HG03064 (cell line): ENCODE measurements at regions not wholly inside any gene's neighbourhood (a gene's known extent, or its start where the extent isn't known, plus 50 kb on each side); places are given as distances from the start of the nearest gene placed in this dataset.
A peak's percentile ranks its signal among the peaks of the same experiment; 100 is the strongest.

Experiments used
- ATAC-seq: cut with Tn5 transposase; IDR thresholded peaks from one replicate; pipeline ENCODE4 v1.9.1; 2021; ENCODE audit warnings: low read depth; ENCODE audit not compliant: unreplicated experiment

DNA sequence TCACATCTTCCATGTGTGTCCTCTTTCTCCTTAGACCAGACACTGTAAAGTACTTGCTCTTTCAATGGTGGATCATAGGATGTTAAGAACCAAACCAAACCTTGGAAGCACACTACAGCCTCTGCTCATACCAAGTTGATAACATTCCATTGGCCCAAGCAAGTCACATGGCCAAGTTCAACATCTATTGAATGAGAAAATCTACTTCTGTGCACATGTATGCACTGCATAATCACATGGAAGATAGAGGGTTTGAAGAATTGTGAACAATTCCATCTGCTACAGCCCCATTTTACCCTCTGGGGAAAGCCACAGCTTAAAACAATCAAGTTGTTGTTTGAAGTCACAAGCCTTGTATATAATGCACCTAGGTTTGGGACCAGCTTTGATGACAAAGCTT lies 68.2 kb downstream of the MFAP3 start:
- ATAC-seq, result no peak

DNA sequence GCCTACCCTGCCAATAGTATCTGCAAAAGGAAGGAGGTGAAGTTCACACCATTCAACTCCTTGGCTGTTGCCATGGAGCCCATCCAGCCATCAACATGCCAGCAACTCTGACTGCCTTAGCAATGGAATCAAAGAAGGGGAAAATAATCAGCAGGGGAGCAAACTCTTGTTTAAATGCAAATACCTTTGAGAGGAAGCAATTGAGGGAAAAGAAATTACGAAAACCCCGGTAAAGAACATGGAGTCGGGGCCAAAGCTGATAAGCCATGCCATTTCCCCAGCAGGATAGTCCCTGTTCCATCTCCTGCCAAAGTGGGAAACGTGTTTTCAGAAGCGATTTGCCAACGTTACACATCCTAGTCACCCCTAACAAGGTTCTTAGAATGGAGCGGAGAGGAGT lies 69.0 kb downstream of the MFAP3 start:
- ATAC-seq, result no peak

DNA sequence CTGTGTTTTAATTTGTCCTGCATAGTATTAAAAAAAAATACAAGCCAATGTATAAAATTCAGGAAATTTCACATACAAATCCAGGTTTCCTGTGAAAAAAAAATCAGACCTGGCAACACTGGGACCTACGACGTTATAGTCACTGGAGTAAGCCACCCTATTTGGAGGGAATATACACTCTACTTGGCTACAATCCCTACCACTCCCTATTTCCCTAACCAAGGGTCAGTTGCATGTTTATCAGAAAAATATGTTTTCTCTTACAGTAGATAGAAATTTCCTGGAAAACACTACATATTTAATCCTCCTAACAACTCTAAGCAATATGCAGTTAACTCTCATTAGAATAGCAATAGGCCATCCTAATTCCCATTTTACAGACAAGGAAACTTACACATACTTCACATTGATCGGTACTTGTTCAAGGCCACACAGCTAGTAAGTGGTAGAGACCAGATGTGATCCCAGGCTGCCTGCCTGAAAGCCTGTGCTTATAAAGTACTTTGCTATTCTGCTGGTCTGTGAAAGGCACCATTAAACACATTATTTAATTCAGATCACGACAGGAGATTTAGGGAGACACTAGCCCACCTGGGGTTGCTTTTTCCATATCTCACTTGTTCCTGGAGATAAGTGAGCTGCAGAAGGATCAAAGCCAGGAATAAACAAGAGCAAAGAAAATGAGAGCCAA lies 70.8 kb downstream of the MFAP3 start:
- no peak for ATAC-seq

DNA sequence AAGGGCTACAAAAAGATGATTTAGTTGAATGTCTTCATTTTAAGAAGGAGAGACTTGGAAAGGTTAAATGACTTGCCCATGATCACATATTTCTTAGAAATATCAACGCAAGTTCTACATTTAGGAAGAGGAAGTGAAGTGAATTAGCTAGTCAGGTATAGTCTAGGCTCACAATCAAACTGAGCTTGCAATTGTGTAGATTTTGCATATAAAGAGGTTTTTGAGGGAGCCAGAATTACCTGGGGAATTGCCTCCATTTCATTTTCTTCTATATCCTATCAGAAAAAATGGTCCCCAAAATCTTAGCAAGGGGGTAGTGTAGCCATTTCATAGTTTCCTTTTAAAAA lies 71.3 kb downstream of the MFAP3 start:
- no peak for ATAC-seq

DNA sequence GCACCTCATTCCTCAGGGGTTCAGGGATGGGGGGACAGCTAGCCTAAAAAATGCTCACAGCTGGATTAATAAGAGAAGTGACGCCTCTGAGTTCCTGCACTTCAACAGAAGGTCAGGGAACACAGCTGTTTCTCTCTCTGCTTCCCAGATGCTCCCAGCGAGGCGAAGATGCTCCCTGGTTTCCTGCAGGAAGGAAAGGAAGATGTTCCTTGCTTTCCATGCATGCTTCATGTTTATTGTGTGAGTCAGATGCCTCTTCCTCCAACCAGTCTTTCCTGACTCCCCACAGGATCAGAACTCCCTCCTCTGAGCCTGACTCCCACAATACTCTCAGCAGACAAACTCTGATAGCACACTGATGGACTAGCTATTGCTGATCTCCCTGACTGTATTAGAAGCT lies 71.9 kb downstream of the MFAP3 start:
- no peak for ATAC-seq

DNA sequence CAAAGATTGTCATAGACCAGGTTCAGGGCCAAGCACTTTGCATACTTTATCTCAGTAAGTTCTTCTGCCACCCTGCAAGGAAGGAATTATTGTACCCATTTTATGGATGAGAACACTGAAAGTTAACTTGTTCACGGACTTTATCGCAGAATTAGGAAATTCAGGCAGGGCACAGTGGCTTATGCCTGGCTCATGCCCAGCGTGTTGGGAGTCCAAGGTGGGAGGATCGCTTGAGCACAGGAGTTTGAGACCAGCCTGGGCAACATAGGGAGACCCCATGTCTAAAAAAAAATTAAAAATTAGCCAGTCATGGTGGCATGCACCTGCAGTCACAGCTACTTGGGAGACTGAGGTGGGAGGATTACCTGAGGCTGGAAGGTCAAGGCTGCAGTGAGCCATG lies 72.4 kb downstream of the MFAP3 start:
- no peak for ATAC-seq

DNA sequence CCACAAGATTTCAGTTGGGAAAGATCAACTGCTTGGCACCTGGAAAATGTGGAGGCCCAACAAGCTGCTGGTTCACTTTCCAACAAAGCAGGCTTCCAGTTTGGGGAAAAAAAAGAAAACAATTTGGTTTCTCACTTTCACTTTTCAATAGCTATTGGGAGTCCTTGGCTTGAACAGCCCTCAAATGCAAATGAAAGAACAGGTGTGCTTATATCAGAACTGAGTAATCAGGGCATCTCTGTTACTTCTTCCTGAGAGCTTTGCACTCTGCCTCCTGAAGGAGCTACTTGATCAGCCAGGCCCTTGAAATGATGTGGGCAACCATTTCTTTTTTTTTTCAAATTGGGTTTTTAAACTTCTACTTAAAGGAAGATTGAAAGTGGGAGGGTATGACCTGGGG lies 73.5 kb downstream of the MFAP3 start:
- ATAC-seq, result peak; percentile 63

DNA sequence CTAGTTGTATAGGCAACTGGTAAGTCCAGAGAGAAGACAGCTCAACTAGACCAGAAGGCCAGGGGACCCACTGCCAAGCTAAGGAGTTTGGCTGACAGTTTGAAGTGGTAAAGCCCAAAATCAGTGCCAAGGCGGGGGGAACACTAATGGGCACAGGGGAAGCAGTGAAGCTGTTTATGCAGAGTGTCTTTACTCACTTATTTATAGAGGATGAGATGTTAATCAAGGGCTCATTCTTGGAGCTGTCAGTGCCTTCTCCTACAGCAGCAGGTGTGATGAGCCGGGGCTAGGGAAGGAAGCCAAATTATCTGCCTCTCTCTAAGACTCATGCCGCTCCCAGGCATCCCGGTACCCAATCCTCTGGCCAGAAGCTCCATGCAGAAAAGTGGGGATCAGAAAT lies 75.2 kb upstream of the GALNT10 start:
- no peak for ATAC-seq

DNA sequence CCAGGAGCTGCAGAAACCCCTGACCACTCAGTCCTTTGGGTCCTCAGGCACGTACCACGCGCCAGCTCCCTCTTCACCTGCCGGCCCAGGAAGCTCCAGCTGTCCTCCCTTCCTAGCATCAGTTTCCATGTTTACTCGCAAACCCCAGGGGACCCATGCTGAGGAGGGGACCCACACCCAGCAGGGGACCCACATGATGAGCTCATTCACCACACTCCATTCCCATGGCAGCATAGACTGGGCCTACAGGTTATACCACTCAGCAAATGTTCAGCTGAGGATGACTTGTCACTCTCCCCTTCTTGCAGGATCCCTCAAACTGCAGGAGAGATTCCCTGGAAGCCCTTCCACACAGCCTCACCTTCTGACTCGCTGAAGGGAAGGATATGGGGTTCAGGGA lies 73.5 kb upstream of the GALNT10 start:
- no peak for ATAC-seq

DNA sequence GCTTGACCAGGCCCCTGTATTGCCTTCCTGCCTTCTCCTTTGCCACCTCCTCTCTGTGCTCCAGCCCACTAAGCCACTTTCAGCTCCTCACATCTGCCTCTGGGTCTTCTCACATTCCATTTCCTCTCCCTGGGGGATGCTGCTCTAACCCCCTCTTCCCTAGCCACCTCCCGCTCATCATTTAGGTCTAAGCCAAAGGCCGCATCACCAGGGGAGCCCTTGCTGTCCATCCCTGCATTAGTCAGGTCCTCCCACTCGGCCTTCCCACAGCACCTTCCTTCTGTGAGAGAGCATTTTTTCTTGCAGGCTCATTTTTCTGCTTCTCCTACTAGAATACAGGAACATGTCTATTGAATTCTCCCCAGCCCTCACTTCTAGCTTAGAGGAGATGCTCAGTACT lies 72.6 kb upstream of the GALNT10 start:
- no peak for ATAC-seq

DNA sequence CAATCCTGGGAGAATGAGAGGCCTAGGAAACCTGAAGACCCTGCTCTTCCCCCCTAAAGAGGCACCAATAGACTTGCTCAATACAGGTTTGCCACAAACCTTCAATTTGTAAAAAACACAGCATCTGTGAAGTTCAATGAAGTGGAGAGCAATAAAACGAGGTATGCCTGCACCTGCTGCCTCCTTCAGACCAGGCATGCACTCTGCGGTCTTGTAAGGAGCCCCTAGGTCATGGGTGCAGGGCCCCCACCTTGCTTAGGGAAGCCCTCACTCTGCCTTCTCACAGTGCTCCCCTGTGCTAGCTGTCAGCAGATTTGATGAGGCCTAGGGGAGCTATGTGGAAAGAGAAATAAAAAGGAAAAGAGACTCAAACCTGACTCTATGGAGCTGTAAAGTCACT lies 72.1 kb upstream of the GALNT10 start:
- no peak for ATAC-seq

DNA sequence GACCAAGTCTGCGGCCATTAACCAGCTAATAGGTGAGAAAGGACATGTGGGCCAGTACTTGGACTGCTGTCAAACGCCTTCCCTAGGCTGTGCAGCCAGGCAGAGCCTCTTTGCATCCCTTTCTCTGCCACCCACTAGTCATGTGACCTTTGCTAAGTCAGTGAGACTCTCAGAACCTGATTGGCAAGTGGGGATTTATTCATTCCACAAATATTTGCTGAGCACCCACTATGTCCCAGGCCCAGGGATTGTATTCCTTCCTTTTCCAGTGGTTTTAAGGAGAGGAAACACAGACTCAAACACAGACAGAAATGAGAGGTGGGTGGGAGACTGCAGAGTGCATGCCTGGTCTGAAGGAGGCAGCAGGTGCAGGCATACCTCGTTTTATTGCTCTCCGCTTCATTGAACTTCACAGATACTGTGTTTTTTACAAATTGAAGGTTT lies 71.6 kb upstream of the GALNT10 start:
- no peak for ATAC-seq

DNA sequence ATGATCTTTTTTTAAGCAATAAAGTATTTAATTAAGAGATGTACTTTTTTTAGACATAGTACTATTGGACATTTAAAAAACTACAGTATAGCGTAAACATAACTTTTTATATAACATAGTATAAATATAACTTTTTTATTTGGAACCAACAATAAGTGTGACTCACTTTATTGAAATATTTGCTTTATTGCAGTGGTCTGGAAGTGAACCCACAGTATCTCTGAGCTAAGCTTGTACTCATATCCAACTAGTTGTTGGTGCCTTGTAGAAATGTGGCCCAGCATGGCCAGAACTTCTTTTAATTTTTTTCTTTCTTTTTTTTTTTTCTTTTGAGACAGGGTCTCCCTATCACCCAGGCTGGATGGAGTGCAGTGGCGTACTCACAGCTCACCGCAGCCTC lies 61.5 kb upstream of the GALNT10 start:
- no peak for ATAC-seq

DNA sequence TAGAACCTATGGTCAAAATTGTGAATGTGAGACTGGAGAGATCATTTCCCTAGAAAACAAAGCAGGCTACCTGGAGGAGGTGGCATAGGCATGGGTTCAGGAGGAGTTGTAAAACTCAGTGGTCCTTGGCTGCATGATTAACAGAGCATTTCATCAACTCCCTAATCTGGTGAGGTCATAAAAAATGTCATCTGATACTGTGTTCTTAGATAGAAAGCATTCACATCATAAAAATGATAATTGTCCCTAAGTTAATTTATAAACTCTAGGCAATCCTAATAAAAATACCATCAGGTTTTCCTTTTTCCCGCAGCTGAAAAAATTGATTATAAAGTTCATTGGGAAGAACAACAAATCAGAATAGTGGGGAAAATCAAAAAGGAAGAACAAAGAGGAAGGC lies 60.6 kb upstream of the GALNT10 start:
- no peak for ATAC-seq

DNA sequence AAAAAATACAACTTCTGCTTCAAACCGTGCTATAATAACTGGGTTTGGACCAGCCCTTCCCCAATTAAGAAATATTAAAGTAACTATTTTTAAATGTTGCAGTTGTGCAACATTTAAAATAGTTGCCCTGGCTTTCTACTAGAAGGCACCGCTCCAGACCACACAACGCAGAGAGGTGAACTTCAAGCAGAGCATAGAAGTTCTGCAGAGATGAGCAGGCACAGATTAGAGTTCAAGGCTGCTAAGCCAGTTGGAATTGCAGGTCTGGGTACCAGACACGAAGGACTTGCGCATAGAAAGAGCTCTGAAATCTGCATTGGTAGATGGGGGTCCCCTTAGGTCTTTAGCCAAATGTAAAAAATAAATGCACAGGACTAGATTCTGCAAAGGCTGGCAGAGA lies 58.7 kb upstream of the GALNT10 start:
- no peak for ATAC-seq

DNA sequence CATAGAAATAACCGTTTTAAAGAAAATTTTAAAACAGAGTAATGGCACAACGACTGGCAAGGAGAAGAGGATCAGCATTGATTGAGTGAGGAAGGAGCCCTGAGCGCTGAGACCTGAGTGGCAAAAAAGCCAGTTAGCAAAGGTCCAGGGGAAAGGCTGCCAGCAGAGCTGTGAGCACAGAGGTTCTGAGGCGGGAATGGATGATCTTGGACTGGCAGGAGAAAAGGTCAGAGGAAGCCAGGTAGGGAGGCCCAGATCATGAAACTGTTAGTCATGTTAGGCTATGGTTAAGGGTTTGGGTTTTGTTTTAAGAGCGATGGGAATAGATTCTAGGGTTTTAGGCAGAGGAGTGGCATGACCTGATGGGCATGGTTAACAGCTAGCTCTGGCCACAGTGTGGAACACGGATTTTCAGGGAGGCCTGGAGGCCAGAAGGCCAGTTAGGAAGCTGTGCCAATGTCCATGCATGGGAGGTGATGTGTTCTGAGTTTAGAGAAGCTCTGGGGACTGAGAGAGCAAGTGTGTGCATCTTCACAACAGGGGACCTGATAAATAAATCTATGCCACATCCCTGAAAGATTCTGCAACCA lies 57.7 kb upstream of the GALNT10 start:
- no peak for ATAC-seq

DNA sequence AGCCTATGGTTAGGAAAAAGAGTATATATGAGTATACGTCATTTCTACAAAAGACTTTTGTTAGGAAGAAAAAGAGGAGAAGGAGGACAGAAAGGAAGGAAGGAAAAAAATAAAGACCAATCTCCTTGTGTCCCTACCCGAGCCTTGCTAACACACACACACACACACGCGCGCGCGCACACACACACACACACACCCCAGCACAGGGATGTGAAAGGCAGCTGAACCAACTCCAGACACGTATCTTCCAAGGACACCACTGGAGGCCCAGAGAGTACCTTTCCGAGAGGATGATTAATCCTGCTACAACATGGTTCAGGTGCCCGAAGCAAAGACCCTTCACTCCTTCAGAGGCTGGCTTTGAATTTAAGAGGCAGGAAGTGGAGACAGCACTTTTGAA lies 56.9 kb upstream of the GALNT10 start:
- no peak for ATAC-seq

DNA sequence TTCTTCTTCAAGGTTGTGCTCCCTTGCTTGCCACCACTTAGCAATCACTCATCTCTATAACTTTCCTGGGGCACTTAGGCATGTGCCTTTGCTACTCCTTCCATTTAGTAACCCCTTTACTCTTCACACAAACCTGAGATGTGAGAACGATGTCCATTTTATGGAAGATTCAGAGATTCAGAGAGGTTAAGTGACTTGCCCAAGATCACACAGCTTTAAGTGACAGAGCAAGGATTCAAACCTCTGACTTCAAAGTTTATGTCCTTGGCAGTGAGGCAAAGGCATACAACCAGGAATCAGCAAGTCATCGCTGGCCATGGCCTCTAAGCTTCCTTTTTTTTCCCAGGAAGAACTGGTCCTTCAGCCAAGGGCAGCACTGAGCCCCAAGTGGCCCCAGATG lies 56.0 kb upstream of the GALNT10 start:
- ATAC-seq, result no peak

DNA sequence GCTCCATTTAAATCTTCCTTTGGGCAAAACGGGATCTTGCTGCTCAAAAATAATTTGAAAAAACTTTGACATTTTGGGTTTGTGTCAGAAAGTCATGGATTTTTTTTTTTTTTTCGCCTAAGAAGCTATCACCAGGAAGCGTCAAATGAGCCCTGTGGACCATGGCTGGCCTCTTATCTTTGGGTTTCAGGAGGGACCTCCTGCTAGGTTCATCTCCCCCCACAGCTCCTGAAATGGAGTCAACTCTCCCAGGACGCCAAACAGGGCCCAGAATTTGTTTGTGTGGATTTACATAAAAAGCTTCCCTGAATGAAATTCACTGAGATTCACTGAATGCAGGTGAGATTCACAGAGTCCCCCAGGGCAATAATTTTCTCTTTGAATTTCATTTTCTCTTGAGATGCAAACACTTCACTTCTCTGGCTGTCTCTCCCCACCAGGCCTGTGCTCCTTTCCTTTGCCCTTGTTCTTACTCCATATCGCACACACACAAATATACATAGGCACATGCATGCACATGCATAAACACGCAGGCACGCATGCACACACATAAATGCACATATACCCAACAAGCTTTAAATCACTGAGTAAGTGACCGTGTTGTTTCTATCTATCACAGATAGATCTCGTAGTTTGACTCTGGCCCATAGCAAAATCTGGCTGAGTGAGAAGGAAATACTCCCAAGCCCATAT lies 55.3 kb upstream of the GALNT10 start:
- ATAC-seq, result no peak

DNA sequence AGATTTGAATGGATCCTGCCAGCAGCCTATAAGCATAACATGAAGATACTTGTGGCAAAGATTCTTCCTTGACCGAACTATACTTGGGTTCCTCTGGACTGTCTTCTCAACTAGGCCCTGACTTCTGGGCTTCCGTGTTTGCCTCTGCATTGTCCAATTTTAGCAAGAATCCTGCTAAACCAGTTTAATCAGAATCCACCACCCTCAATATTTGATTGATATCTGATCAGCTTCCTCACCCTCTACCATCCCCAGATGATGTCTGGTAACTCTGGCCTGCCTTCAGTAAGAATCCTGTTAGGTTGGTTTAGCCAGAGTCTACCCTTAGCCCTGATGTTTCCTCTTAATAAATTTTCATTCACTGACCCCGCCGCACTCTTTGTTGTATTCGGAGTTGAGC lies 54.4 kb upstream of the GALNT10 start:
- ATAC-seq, result no peak

DNA sequence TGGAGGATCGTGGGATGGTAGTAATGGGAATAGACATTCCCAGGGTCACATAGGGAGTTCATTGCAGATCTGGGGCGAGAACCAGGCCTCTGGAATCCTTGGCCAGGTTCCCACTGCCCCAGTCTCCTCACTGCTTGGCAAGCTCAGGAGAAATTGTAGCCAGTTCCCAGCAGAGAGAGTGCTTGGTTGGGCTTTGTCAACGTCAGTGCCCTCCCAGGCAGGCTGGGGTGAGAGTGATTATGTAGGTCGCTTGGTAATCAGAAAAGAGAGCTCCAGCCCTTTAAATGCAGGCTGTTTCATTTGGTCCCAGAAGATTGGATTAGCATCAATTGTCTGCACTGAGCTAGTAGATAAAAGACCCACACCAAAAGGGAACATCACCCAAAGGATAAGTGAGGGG lies 51.8 kb upstream of the GALNT10 start:
- ATAC-seq, result no peak

DNA sequence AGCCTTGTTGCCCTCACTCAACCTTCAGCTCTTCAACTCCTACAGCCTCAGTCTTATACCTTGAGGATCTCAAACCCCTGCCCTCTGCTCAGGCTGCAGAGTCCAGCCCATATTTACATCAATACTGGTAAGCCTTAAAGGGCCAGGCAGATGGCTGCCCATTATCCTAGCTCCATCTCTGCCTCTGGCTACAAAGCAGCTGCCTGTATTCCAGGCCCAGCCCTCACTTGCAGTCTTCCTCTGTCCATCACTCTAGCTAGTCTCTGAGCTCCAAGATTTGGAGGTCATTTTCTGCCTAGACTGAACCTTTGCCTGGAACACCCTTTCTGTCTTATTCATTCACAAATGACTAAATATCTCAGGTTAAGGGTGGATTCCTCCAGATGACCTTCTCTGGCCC lies 50.2 kb upstream of the GALNT10 start:
- ATAC-seq, result no peak
